Erythroblast (primary cell): ENCODE measurements at regions not wholly inside any gene's neighbourhood (a gene's known extent, or its start where the extent isn't known, plus 50 kb on each side); places are given as distances from the start of the nearest gene placed in this dataset.

Experiments
- GATA1 ChIP-seq: IDR thresholded peaks from 2 replicates; pipeline ENCODE4 v1.6.1; 2011; ENCODE audit warnings: low read depth, mild to moderate bottlenecking, control low read depth, low read length, moderate library complexity
- POLR2A ChIP-seq: IDR thresholded peaks from 2 replicates; pipeline ENCODE4 v1.6.1; 2011; ENCODE audit warnings: mild to moderate bottlenecking, low read length

- TF ChIP-seq POLR2A = no peak
- no peak for TF ChIP-seq GATA1
Observed at GRCh38 chr14:53278602-53279506, 125.7 kb upstream of the DDHD1 start.
